ENCODE measurements at regions not wholly inside any gene's neighbourhood (a gene's known extent, or its start where the extent isn't known, plus 50 kb on each side); places are given as distances from the start of the nearest gene placed in this dataset.

DNA sequence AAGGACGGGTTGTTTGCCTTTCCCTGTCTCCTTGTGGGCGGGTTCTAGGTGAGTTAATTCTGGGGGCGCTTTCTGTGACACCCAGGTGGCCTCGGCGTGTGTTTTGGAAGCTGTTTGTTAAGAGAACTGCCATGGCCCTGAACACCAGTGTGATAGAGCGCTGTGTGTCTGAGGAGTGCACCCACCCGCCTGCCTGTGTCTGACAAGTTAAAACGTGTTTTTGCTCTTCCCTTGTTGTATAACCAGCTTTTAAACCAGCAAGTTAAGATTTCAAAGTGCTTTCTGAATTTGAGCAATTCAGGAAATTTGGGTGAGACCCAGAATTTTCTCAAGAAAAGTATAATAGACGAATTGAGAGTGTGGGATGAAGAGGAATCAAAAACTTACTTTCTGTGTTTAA, 55.2 kb upstream of the HGFAC start:
- TF ChIP-seq, protein P1, sequence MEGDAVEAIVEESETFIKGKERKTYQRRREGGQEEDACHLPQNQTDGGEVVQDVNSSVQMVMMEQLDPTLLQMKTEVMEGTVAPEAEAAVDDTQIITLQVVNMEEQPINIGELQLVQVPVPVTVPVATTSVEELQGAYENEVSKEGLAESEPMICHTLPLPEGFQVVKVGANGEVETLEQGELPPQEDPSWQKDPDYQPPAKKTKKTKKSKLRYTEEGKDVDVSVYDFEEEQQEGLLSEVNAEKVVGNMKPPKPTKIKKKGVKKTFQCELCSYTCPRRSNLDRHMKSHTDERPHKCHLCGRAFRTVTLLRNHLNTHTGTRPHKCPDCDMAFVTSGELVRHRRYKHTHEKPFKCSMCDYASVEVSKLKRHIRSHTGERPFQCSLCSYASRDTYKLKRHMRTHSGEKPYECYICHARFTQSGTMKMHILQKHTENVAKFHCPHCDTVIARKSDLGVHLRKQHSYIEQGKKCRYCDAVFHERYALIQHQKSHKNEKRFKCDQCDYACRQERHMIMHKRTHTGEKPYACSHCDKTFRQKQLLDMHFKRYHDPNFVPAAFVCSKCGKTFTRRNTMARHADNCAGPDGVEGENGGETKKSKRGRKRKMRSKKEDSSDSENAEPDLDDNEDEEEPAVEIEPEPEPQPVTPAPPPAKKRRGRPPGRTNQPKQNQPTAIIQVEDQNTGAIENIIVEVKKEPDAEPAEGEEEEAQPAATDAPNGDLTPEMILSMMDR (IDR thresholded peaks at IDR 0.05; ENCODE audit: low read depth, low read length, missing input control), result no peak
- TF ChIP-seq TAF1 (conservative IDR thresholded peaks at IDR 0.05), result no peak
- TF ChIP-seq, protein P2, sequence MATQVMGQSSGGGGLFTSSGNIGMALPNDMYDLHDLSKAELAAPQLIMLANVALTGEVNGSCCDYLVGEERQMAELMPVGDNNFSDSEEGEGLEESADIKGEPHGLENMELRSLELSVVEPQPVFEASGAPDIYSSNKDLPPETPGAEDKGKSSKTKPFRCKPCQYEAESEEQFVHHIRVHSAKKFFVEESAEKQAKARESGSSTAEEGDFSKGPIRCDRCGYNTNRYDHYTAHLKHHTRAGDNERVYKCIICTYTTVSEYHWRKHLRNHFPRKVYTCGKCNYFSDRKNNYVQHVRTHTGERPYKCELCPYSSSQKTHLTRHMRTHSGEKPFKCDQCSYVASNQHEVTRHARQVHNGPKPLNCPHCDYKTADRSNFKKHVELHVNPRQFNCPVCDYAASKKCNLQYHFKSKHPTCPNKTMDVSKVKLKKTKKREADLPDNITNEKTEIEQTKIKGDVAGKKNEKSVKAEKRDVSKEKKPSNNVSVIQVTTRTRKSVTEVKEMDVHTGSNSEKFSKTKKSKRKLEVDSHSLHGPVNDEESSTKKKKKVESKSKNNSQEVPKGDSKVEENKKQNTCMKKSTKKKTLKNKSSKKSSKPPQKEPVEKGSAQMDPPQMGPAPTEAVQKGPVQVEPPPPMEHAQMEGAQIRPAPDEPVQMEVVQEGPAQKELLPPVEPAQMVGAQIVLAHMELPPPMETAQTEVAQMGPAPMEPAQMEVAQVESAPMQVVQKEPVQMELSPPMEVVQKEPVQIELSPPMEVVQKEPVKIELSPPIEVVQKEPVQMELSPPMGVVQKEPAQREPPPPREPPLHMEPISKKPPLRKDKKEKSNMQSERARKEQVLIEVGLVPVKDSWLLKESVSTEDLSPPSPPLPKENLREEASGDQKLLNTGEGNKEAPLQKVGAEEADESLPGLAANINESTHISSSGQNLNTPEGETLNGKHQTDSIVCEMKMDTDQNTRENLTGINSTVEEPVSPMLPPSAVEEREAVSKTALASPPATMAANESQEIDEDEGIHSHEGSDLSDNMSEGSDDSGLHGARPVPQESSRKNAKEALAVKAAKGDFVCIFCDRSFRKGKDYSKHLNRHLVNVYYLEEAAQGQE (IDR thresholded peaks at IDR 0.05), result no peak
- TF ChIP-seq, protein P3, sequence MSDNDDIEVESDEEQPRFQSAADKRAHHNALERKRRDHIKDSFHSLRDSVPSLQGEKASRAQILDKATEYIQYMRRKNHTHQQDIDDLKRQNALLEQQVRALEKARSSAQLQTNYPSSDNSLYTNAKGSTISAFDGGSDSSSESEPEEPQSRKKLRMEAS (IDR thresholded peaks at IDR 0.05), result no peak
- TF ChIP-seq YY1 (IDR thresholded peaks at IDR 0.05), result no peak
- no peak for TF ChIP-seq EGR1 (IDR thresholded peaks at IDR 0.05; ENCODE audit: low read depth in 2 of 2)
- TF ChIP-seq RAD21 (IDR thresholded peaks at IDR 0.05), result no peak
- no peak for TF ChIP-seq ZBTB33 (IDR thresholded peaks at IDR 0.05)
- TF ChIP-seq, protein P4, sequence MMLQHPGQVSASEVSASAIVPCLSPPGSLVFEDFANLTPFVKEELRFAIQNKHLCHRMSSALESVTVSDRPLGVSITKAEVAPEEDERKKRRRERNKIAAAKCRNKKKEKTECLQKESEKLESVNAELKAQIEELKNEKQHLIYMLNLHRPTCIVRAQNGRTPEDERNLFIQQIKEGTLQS (IDR thresholded peaks at IDR 0.05), result no peak
- TF ChIP-seq JUND (IDR thresholded peaks at IDR 0.05), result no peak
- no peak for TF ChIP-seq SP1 (IDR thresholded peaks at IDR 0.05)

Data from liver (tissue), 3 donors.